H1 (cell line): ENCODE measurements at regions not wholly inside any gene's neighbourhood (a gene's known extent, or its start where the extent isn't known, plus 50 kb on each side); places are given as distances from the start of the nearest gene placed in this dataset.

ENCODE experiments used
- CTCF ChIP-seq, 3 experiments: IDR thresholded peaks; 1 replicate in 2 of 3; 2 replicates in 1 of 3; pipeline versions ENCODE4 v1.5.1 to v1.6.1; 2011; ENCODE audit warnings: low read length in 3 of 3, mild to moderate bottlenecking in 3 of 3, inconsistent platforms in 2 of 3, low read depth in 1 of 3, moderate library complexity in 1 of 3; ENCODE audit not compliant: insufficient read depth in 1 of 3; ENCODE audit errors: control extremely low read depth in 1 of 3
- E2F6 ChIP-seq: IDR thresholded peaks from 2 replicates; pipeline ENCODE4 v1.6.1; 2012; ENCODE audit warnings: inconsistent platforms
- MAX ChIP-seq: IDR thresholded peaks from 2 replicates; pipeline ENCODE4 v1.6.1; 2012; ENCODE audit warnings: inconsistent platforms
- RAD21 ChIP-seq, 2 experiments: IDR thresholded peaks in 1 of 2; conservative IDR thresholded peaks in 1 of 2; 2 replicates each; pipeline ENCODE4 v1.6.1; 2011; ENCODE audit warnings: low read depth in 2 of 2, low read length in 2 of 2, improper control_type of control experiment in 1 of 2, inconsistent platforms in 1 of 2, mild to moderate bottlenecking in 1 of 2, moderate library complexity in 1 of 2

GRCh38 chr4:126710935-126711334 is 921.8 kb upstream of the INTU start:
- TF ChIP-seq MAX (no peak), CTCF (IDR thresholded peaks at IDR 0.05; ENCODE audit: control extremely low read depth in 1 of 3, insufficient read depth in 1 of 3, low read depth in 1 of 3, low read length in 3 of 3) (no peak), E2F6 (no peak), RAD21 (IDR thresholded peaks at IDR 0.05 in 1 of 2, conservative IDR thresholded peaks at IDR 0.05 in 1 of 2; ENCODE audit: low read depth in 2 of 2, low read length in 2 of 2) (no peak)
